ENCODE measurements at regions not wholly inside any gene's neighbourhood (a gene's known extent, or its start where the extent isn't known, plus 50 kb on each side); places are given as distances from the start of the nearest gene placed in this dataset.

DNA sequence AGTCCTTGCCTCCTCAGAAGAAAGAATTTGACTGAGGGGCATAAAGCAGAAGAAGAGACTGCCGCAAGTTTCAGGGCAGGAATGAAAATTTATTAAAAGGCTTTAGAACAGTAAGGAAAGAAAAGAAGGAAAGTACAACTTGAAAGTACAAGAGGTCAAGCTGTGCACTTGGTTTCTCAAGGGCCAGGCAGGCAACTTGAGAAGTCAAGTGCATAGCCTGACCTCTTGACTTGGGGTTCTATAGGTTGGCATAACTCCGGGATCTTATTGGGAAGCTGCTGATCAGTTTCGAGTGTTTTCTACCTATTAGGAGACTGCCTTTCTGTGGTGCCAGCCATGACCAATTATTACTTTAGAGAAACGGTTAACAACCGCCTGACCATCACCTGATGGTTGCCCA is 237.0 kb upstream of the RGS17 start:
- H3K4me2 ChIP-seq (ENCODE audit: insufficient read depth, low read length) = no peak overlapping the region
- BruUV-seq (replicated peaks) = no TSS peak
- ChIA-PET CTCF (ENCODE audit: low intra/inter-chr PET ratio) (no interaction called here), POLR2A (no interaction called here)
- H3K4me1 ChIP-seq (replicated peaks in 1 of 2; ENCODE audit: control insufficient read depth in 2 of 2, insufficient read depth in 2 of 2, low read length in 2 of 2) = no peaks in the 10 kb centered on the region
- H3K4me3 ChIP-seq = no peak overlapping the region
- TF ChIP-seq, protein P1, sequence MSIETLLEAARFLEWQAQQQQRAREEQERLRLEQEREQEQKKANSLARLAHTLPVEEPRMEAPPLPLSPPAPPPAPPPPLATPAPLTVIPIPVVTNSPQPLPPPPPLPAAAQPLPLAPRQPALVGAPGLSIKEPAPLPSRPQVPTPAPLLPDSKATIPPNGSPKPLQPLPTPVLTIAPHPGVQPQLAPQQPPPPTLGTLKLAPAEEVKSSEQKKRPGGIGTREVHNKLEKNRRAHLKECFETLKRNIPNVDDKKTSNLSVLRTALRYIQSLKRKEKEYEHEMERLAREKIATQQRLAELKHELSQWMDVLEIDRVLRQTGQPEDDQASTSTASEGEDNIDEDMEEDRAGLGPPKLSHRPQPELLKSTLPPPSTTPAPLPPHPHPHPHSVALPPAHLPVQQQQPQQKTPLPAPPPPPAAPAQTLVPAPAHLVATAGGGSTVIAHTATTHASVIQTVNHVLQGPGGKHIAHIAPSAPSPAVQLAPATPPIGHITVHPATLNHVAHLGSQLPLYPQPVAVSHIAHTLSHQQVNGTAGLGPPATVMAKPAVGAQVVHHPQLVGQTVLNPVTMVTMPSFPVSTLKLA (conservative IDR thresholded peaks at IDR 0.05) = no peak
- no peak for TF ChIP-seq NFXL1 (CRISPR knock-in tag; IDR thresholded peaks at IDR 0.05)
- H2AFZ ChIP-seq (ENCODE audit: low read depth, low read length) = no peak overlapping the region
- H3K9ac ChIP-seq (ENCODE audit: insufficient read depth in 1 of 2, low read depth in 2 of 2, low read length in 2 of 2) = no peak overlapping the region
- no peak overlapping the region for H3K27ac ChIP-seq (ENCODE audit: extremely low read depth, low read depth, low read length)
- no peaks in the 10 kb centered on the region for H3K27me3 ChIP-seq (ENCODE audit: control insufficient read depth in 2 of 2, insufficient read depth in 2 of 2, low read length in 2 of 2)
- H3K36me3 ChIP-seq (ENCODE audit: control insufficient read depth, insufficient read depth, low read length) = no peaks in the 10 kb centered on the region
- H3K79me2 ChIP-seq (ENCODE audit: control insufficient read depth, insufficient read depth, low read length) = no peaks in the 10 kb centered on the region
- peaks cover 3% of the 10 kb centered on the region; the same call in 1 of the 2 replicates for H3K9me3 ChIP-seq (replicated peaks; ENCODE audit: control insufficient read depth, insufficient read depth, low read depth, low read length)
- intact Hi-C loops (cut with micrococcal nuclease) (no loop called here), in situ Hi-C loops (cut with MboI) (no loop called here)
- no peaks in the 10 kb centered on the region for H4K20me1 ChIP-seq (replicated peaks; ENCODE audit: control insufficient read depth, insufficient read depth, low read length)
- 0% methylated on average over 5 of the region's 5 CpGs for WGBS (ENCODE audit: insufficient coverage, low coverage, missing lambda C conversion rate)
- ATAC-seq (no peak), FAIRE-seq (no peak), DNase-seq (ENCODE audit: extremely low read depth in 1 of 4, low spot score in 3 of 4) (no peak)
- no peaks in the 10 kb centered on the region for H3K9me1 ChIP-seq (ENCODE audit: control insufficient read depth, insufficient read depth, low read length)

DNA sequence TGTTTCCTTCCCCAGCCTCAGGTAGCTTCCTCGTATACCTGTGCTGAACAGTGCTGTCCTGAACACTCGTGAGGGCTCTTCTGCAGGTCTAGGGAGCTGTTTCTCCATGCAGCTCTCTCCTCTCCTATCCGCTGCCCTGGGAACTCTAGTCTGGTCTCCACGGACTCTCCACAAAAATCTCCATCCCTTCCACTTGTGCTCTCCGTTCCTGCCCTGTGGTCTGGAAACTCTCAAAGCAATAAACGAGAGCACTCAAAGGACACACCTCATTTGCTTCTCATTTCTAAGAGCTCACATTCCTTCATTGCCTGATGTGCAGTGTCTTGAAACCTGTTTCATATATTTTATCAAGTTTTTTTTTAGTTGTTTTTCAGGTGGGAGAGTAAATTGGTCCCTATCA is 235.9 kb upstream of the RGS17 start:
- no peak for ATAC-seq
- Histone ChIP-seq H3K36me3 (ENCODE audit: control insufficient read depth, insufficient read depth, low read length) (no peaks in the 10 kb centered on the region), H3K27me3 (ENCODE audit: control insufficient read depth in 2 of 2, insufficient read depth in 2 of 2, low read length in 2 of 2) (no peaks in the 10 kb centered on the region), H3K4me2 (ENCODE audit: insufficient read depth, low read length) (no peak overlapping the region), H3K27ac (ENCODE audit: extremely low read depth, low read depth, low read length) (no peak overlapping the region), H3K4me3 (no peak overlapping the region), H3K9me1 (ENCODE audit: control insufficient read depth, insufficient read depth, low read length) (no peaks in the 10 kb centered on the region), H4K20me1 (replicated peaks; ENCODE audit: control insufficient read depth, insufficient read depth, low read length) (no peaks in the 10 kb centered on the region), H2AFZ (ENCODE audit: low read depth, low read length) (no peak overlapping the region), H3K4me1 (replicated peaks in 1 of 2; ENCODE audit: control insufficient read depth in 2 of 2, insufficient read depth in 2 of 2, low read length in 2 of 2) (no peaks in the 10 kb centered on the region), H3K9me3 (replicated peaks; ENCODE audit: control insufficient read depth, insufficient read depth, low read depth, low read length) (peaks cover 3% of the 10 kb centered on the region; the same call in 1 of the 2 replicates), H3K79me2 (ENCODE audit: control insufficient read depth, insufficient read depth, low read length) (no peaks in the 10 kb centered on the region), H3K9ac (ENCODE audit: insufficient read depth in 1 of 2, low read depth in 2 of 2, low read length in 2 of 2) (no peak overlapping the region)
- 0% methylated on average over 6 of the region's 6 CpGs for WGBS (ENCODE audit: insufficient coverage, low coverage, missing lambda C conversion rate)
- no peak for DNase-seq (ENCODE audit: extremely low read depth in 1 of 4, low spot score in 3 of 4)
- intact Hi-C loops (cut with micrococcal nuclease) = no loop called here
- in situ Hi-C loops (cut with MboI) = no loop called here
- no peak for FAIRE-seq
- no TSS peak for BruUV-seq (replicated peaks)
- CTCF ChIA-PET (ENCODE audit: low intra/inter-chr PET ratio) = no interaction called here
- POLR2A ChIA-PET = no interaction called here
- TF ChIP-seq STAT5B (CRISPR knock-in tag; IDR thresholded peaks at IDR 0.05) = no peak
- no peak for TF ChIP-seq CHD2 (IDR thresholded peaks at IDR 0.05; ENCODE audit: low read depth, low read length)
- TF ChIP-seq, protein P2, sequence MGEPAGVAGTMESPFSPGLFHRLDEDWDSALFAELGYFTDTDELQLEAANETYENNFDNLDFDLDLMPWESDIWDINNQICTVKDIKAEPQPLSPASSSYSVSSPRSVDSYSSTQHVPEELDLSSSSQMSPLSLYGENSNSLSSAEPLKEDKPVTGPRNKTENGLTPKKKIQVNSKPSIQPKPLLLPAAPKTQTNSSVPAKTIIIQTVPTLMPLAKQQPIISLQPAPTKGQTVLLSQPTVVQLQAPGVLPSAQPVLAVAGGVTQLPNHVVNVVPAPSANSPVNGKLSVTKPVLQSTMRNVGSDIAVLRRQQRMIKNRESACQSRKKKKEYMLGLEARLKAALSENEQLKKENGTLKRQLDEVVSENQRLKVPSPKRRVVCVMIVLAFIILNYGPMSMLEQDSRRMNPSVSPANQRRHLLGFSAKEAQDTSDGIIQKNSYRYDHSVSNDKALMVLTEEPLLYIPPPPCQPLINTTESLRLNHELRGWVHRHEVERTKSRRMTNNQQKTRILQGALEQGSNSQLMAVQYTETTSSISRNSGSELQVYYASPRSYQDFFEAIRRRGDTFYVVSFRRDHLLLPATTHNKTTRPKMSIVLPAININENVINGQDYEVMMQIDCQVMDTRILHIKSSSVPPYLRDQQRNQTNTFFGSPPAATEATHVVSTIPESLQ (CRISPR knock-in tag; IDR thresholded peaks at IDR 0.05) = no peak
- TF ChIP-seq, protein P3, sequence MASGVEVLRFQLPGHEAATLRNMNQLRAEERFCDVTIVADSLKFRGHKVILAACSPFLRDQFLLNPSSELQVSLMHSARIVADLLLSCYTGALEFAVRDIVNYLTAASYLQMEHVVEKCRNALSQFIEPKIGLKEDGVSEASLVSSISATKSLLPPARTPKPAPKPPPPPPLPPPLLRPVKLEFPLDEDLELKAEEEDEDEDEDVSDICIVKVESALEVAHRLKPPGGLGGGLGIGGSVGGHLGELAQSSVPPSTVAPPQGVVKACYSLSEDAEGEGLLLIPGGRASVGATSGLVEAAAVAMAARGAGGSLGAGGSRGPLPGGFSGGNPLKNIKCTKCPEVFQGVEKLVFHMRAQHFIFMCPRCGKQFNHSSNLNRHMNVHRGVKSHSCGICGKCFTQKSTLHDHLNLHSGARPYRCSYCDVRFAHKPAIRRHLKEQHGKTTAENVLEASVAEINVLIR (CRISPR knock-in tag; IDR thresholded peaks at IDR 0.05) = no peak
- TF ChIP-seq, protein P4, sequence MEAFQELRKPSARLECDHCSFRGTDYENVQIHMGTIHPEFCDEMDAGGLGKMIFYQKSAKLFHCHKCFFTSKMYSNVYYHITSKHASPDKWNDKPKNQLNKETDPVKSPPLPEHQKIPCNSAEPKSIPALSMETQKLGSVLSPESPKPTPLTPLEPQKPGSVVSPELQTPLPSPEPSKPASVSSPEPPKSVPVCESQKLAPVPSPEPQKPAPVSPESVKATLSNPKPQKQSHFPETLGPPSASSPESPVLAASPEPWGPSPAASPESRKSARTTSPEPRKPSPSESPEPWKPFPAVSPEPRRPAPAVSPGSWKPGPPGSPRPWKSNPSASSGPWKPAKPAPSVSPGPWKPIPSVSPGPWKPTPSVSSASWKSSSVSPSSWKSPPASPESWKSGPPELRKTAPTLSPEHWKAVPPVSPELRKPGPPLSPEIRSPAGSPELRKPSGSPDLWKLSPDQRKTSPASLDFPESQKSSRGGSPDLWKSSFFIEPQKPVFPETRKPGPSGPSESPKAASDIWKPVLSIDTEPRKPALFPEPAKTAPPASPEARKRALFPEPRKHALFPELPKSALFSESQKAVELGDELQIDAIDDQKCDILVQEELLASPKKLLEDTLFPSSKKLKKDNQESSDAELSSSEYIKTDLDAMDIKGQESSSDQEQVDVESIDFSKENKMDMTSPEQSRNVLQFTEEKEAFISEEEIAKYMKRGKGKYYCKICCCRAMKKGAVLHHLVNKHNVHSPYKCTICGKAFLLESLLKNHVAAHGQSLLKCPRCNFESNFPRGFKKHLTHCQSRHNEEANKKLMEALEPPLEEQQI (IDR thresholded peaks at IDR 0.05) = no peak
- no peak for TF ChIP-seq GABPB2 (CRISPR knock-in tag; conservative IDR thresholded peaks at IDR 0.05)
- no peak for TF ChIP-seq PHF8 (IDR thresholded peaks at IDR 0.05; ENCODE audit: borderline replicate concordance, low read length)
- TF ChIP-seq MAFF (IDR thresholded peaks at IDR 0.05; ENCODE audit: low read length) = no peak
